H9 (cell line): ENCODE measurements at regions not wholly inside any gene's neighbourhood (a gene's known extent, or its start where the extent isn't known, plus 50 kb on each side); places are given as distances from the start of the nearest gene placed in this dataset.

Experiments
- DNase-seq: peaks from one replicate; pipeline ENCODE4 v3.0.0-alpha.2; 2017
- H2AFZ ChIP-seq: one replicate; pipeline ENCODE4 v1.6.1; 2013; ENCODE audit warnings: mild to moderate bottlenecking, low read length, control low read depth, moderate library complexity
- H2AK5ac ChIP-seq: 2 replicates; pipeline ENCODE4 v1.6.1; 2013; ENCODE audit warnings: low read length, control low read depth, mixed read lengths; ENCODE audit not compliant: insufficient read length
- H2BK120ac ChIP-seq: one replicate; pipeline ENCODE4 v1.6.1; 2013; ENCODE audit warnings: low read depth, mild to moderate bottlenecking, low read length, control low read depth, inconsistent platforms; ENCODE audit not compliant: poor library complexity, severe bottlenecking
- H2BK12ac ChIP-seq: 2 replicates; pipeline ENCODE4 v1.6.1; 2013; ENCODE audit warnings: low read length, control low read depth, mixed read lengths, low read depth; ENCODE audit not compliant: insufficient read length
- H2BK15ac ChIP-seq: 2 replicates; pipeline ENCODE4 v1.6.1; 2013; ENCODE audit warnings: low read depth, low read length, control low read depth
- H2BK20ac ChIP-seq: one replicate; pipeline ENCODE4 v1.6.1; 2013; ENCODE audit warnings: low read depth, mild to moderate bottlenecking, low read length, control low read depth, inconsistent platforms; ENCODE audit not compliant: poor library complexity, severe bottlenecking
- H2BK5ac ChIP-seq: 2 replicates; pipeline ENCODE4 v1.6.1; 2013; ENCODE audit warnings: low read length, control low read depth, mixed read lengths; ENCODE audit not compliant: insufficient read length
- H3K14ac ChIP-seq: 2 replicates; pipeline ENCODE4 v1.6.1; 2013; ENCODE audit warnings: low read length, control low read depth; ENCODE audit not compliant: insufficient read depth
- H3K18ac ChIP-seq: 2 replicates; pipeline ENCODE4 v1.6.1; 2013; ENCODE audit warnings: low read depth, mild to moderate bottlenecking, mixed read lengths, low read length, control low read depth; ENCODE audit not compliant: insufficient read length
- H3K23ac ChIP-seq: 2 replicates; pipeline ENCODE4 v1.6.1; 2013; ENCODE audit warnings: low read length, control low read depth, mixed read lengths, low read depth; ENCODE audit not compliant: insufficient read length
- H3K23me2 ChIP-seq: 2 replicates; pipeline ENCODE4 v1.6.1; 2013; ENCODE audit warnings: low read depth, mild to moderate bottlenecking, mixed read lengths, low read length, control low read depth; ENCODE audit not compliant: insufficient read length, poor library complexity, severe bottlenecking
- H3K27ac ChIP-seq: 2 replicates; pipeline ENCODE4 v1.5.1; 2013; ENCODE audit warnings: low read length, control low read depth, mixed read lengths, low read depth; ENCODE audit not compliant: insufficient read length
- H3K27me3 ChIP-seq: 2 replicates; pipeline ENCODE4 v1.6.1; 2013; ENCODE audit warnings: low read length, control low read depth, inconsistent platforms; ENCODE audit not compliant: insufficient read depth
- H3K4ac ChIP-seq: 2 replicates; pipeline ENCODE4 v1.6.1; 2013; ENCODE audit warnings: low read depth, mild to moderate bottlenecking, control low read depth, inconsistent platforms, low read length, moderate library complexity
- H3K4me1 ChIP-seq: 2 replicates; pipeline ENCODE4 v1.6.1; 2013; ENCODE audit warnings: low read length, control low read depth, inconsistent platforms; ENCODE audit not compliant: insufficient read depth
- H3K4me2 ChIP-seq: 2 replicates; pipeline ENCODE4 v1.6.1; 2013; ENCODE audit warnings: low read length, control low read depth, mixed read lengths; ENCODE audit not compliant: insufficient read length, insufficient read depth
- H3K56ac ChIP-seq: 2 replicates; pipeline ENCODE4 v1.6.1; 2013; ENCODE audit warnings: low read depth, mild to moderate bottlenecking, mixed read lengths, low read length, control low read depth; ENCODE audit not compliant: insufficient read length
- H3K79me1 ChIP-seq: 2 replicates; pipeline ENCODE4 v1.6.1; 2013; ENCODE audit warnings: low read depth, mild to moderate bottlenecking, moderate library complexity, low read length, control low read depth, inconsistent platforms; ENCODE audit not compliant: insufficient read depth, poor library complexity, severe bottlenecking
- H3K79me2 ChIP-seq: 2 replicates; pipeline ENCODE4 v1.6.1; 2013; ENCODE audit warnings: low read length, control low read depth, inconsistent platforms; ENCODE audit not compliant: insufficient read depth
- H3K9ac ChIP-seq: 2 replicates; pipeline ENCODE4 v1.6.1; 2013; ENCODE audit warnings: low read length, control low read depth, mixed read lengths; ENCODE audit not compliant: insufficient read length; ENCODE audit errors: extremely low read depth
- H3K9me3 ChIP-seq: one replicate; pipeline ENCODE4 v1.6.1; 2013; ENCODE audit warnings: low read depth, low read length, inconsistent platforms; ENCODE audit not compliant: control insufficient read depth
- H3T11ph ChIP-seq: one replicate; pipeline ENCODE4 v1.6.1; 2013; ENCODE audit warnings: mild to moderate bottlenecking, low read length, control low read depth, inconsistent platforms
- H4K20me1 ChIP-seq: one replicate; pipeline ENCODE4 v1.6.1; 2013; ENCODE audit not compliant: control insufficient read depth, insufficient read length, insufficient read depth
- H4K5ac ChIP-seq: 2 replicates; pipeline ENCODE4 v1.6.1; 2013; ENCODE audit warnings: low read depth, mild to moderate bottlenecking, mixed read lengths, low read length, control low read depth; ENCODE audit not compliant: insufficient read length
- H4K8ac ChIP-seq: replicated peaks from 2 replicates; pipeline ENCODE4 v1.6.1; 2013; ENCODE audit warnings: low read length, control low read depth, mixed read lengths, low read depth; ENCODE audit not compliant: insufficient read length
- H4K91ac ChIP-seq: 2 replicates; pipeline ENCODE4 v1.6.1; 2013; ENCODE audit warnings: low read depth, mild to moderate bottlenecking, moderate library complexity, mixed read lengths, low read length, control low read depth; ENCODE audit not compliant: insufficient read length
- H3K27ac Mint-ChIP-seq, 3 experiments: 2 replicates in 2 of 3; 3 replicates in 1 of 3; pipeline ENCODE4 v1.8.0; 2020 to 2021; ENCODE audit warnings: mixed read lengths in 3 of 3, mild to moderate bottlenecking in 1 of 3, moderate library complexity in 1 of 3
- H3K27me3 Mint-ChIP-seq: 2 replicates; pipeline ENCODE4 v1.8.0; 2021; ENCODE audit warnings: low read depth, mild to moderate bottlenecking, moderate library complexity, mixed read lengths
- H3K36me3 Mint-ChIP-seq, 3 experiments: 2 replicates in 2 of 3; 3 replicates in 1 of 3; pipeline ENCODE4 v1.8.0; 2020 to 2021; ENCODE audit warnings: low read depth in 3 of 3, mixed read lengths in 3 of 3; ENCODE audit not compliant: insufficient read depth in 1 of 3
- H3K4me1 Mint-ChIP-seq, 2 experiments: 2 replicates each; pipeline ENCODE4 v1.8.0; 2020; ENCODE audit warnings: mixed read lengths in 2 of 2
- H3K4me3 Mint-ChIP-seq, 2 experiments: 2 replicates in 1 of 2; 3 replicates in 1 of 2; pipeline ENCODE4 v1.8.0; 2020 to 2021; ENCODE audit warnings: mild to moderate bottlenecking in 2 of 2, mixed read lengths in 2 of 2, moderate library complexity in 1 of 2
- H3K9me3 Mint-ChIP-seq, 2 experiments: 2 replicates in 1 of 2; 3 replicates in 1 of 2; pipeline ENCODE4 v1.8.0; 2020; ENCODE audit warnings: mild to moderate bottlenecking in 2 of 2, mixed read lengths in 2 of 2, moderate library complexity in 1 of 2
- WGBS: extraction: QIAGEN DNeasy Blood & Tissue Kit; methylation state at CpG from one replicate; pipeline ENCODE4 v1.1.7; 2013; ENCODE audit warnings: missing lambda C conversion rate, low lambda C conversion rate, mixed read lengths; ENCODE audit not compliant: insufficient read length; ENCODE audit errors: extremely low coverage; 5-methylcytosine and 5-hydroxymethylcytosine counted together
- TF ChIP-seq, protein P1 (sequence below): fragments of 200-600 bp; sonication (generic); conservative IDR thresholded peaks from 3 replicates; pipeline ENCODE4 v1.8.0; 2021; ENCODE audit warnings: antibody characterized with exemption, mild to moderate bottlenecking

DNA sequence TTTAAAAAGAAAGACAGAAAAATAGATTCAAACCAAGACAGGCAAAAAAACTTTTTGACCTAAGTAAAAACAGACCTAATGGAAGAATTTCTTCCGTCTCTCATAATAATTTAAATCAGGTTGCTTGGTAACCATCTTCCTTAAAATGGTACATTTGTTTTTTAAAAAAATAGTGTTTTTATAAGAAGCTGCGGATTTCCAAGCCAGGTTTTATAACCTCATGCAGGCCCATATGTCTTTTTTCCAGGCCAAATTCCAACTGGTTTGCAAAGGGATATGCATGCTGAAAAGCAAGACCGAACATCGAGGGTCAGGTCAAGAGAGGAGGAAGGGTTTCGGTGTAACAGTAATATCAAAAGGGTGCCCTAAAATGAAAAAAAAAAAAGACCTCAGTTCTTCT, 172.9 kb downstream of the MAIP1 start:
- Histone ChIP-seq H3K23ac (no peak overlapping the region), H3K79me1 (no peaks in the 10 kb centered on the region), H3K79me2 (no peaks in the 10 kb centered on the region), H3K18ac (no peak overlapping the region), H4K20me1 (no peaks in the 10 kb centered on the region), H3K56ac (no peak overlapping the region), H3K27me3 (no peaks in the 10 kb centered on the region), H2BK5ac (no peak overlapping the region), H3K4me1 (peaks cover 5% of the 10 kb centered on the region; the same call in 1 of the 2 replicates), H2AFZ (no peak overlapping the region), H3K4me2 (no peak overlapping the region), H3K9me3 (no peaks in the 10 kb centered on the region), H3K4ac (no peak overlapping the region), H2BK15ac (no peak overlapping the region), H3T11ph (no peak overlapping the region), H2BK12ac (no peak overlapping the region), H3K27ac (no peak overlapping the region), H3K9ac (no peak overlapping the region), H2BK20ac (no peak overlapping the region), H4K91ac (no peak overlapping the region), H4K8ac (no peak overlapping the region), H2AK5ac (no peak overlapping the region), H3K23me2 (no peaks in the 10 kb centered on the region), H4K5ac (no peak overlapping the region), H2BK120ac (no peak overlapping the region), H3K14ac (no peak overlapping the region)
- WGBS, result no CpG with 5 or more reads among the region's 5 CpGs
- H3K4me1 Mint-ChIP-seq, result peaks cover 12 to 22% of the 10 kb centered on the region in 2 experiments
- no peak overlapping the region for H3K27ac Mint-ChIP-seq
- no peak overlapping the region for H3K4me3 Mint-ChIP-seq
- H3K27me3 Mint-ChIP-seq, result no peaks in the 10 kb centered on the region
- peaks cover 15 to 19% of the 10 kb centered on the region in 2 experiments for H3K9me3 Mint-ChIP-seq
- DNase-seq, result no peak
- H3K36me3 Mint-ChIP-seq, result peaks cover 9 to 21% (median 16%) of the 10 kb centered on the region in 3 experiments
- TF ChIP-seq, protein P1, sequence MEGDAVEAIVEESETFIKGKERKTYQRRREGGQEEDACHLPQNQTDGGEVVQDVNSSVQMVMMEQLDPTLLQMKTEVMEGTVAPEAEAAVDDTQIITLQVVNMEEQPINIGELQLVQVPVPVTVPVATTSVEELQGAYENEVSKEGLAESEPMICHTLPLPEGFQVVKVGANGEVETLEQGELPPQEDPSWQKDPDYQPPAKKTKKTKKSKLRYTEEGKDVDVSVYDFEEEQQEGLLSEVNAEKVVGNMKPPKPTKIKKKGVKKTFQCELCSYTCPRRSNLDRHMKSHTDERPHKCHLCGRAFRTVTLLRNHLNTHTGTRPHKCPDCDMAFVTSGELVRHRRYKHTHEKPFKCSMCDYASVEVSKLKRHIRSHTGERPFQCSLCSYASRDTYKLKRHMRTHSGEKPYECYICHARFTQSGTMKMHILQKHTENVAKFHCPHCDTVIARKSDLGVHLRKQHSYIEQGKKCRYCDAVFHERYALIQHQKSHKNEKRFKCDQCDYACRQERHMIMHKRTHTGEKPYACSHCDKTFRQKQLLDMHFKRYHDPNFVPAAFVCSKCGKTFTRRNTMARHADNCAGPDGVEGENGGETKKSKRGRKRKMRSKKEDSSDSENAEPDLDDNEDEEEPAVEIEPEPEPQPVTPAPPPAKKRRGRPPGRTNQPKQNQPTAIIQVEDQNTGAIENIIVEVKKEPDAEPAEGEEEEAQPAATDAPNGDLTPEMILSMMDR, result no peak
